AG10803 (cell line): ENCODE measurements at regions not wholly inside any gene's neighbourhood (a gene's known extent, or its start where the extent isn't known, plus 50 kb on each side); places are given as distances from the start of the nearest gene placed in this dataset.
"Not testable (repeated sequence)": the region's sequence is repeated elsewhere in the genome, so short reads cannot be mapped to it uniquely, and the experiment has no call there.

ENCODE experiments used
- DNase-seq: peaks from one replicate; pipeline ENCODE4 v3.0.0; 2010; ENCODE audit warnings: low read depth
- H3K4me3 ChIP-seq: 2 replicates; pipeline ENCODE4 v1.5.1; 2011; ENCODE audit warnings: mild to moderate bottlenecking, low read length, control low read depth
- CTCF ChIP-seq: conservative IDR thresholded peaks from 2 replicates; pipeline ENCODE4 v1.5.1; 2011; ENCODE audit warnings: mild to moderate bottlenecking, low read length, control low read depth, inconsistent platforms

GRCh38 chr6:112886415-112886814, 539.3 kb downstream of the RFPL4B start:
- TF ChIP-seq CTCF: no peak
- no peak overlapping the region for H3K4me3 ChIP-seq
- DNase-seq: no peak

GRCh38 chr6:112887424-112887823, 540.3 kb downstream of the RFPL4B start:
- not testable (repeated sequence) for DNase-seq, H3K4me3 ChIP-seq

GRCh38 chr6:112899541-112899940, 552.4 kb downstream of the RFPL4B start:
- no peak for DNase-seq
- TF ChIP-seq CTCF: no peak
- H3K4me3 ChIP-seq: no peak overlapping the region

- no peak for TF ChIP-seq CTCF
- no peak for DNase-seq
- H3K4me3 ChIP-seq: no peak overlapping the region
Observed at GRCh38 chr6:112903361-112903760, 556.2 kb downstream of the RFPL4B start.

GRCh38 chr6:112906726-112907125, 559.6 kb downstream of the RFPL4B start:
- no peak overlapping the region for H3K4me3 ChIP-seq
- TF ChIP-seq CTCF: no peak
- DNase-seq: peak; percentile 97

- no peak for TF ChIP-seq CTCF
- no peak overlapping the region for H3K4me3 ChIP-seq
- peak; percentile 81 for DNase-seq
Observed at GRCh38 chr6:112909781-112910180, 562.7 kb downstream of the RFPL4B start.

GRCh38 chr6:112910256-112910655, 563.1 kb downstream of the RFPL4B start:
- DNase-seq: peak; percentile 86
- no peak for TF ChIP-seq CTCF
- H3K4me3 ChIP-seq: no peak overlapping the region

DNA sequence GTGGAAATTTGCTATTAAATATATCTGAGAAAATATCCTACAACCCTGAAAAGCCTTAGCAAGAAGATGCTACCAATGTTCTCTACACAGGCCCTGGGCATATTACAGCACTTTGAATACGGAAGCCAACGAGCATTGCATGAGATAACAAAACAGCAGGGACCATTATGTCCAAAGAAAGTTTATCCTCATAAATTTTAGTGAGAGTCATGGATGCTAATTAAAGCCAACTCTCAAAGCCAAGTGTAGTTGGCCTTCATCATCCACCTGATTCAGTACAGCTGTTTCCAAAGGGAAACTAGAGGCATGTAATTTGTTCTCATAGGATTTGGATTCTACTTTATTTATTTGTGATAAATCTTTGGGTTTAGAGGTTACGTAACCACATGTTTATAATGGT, 564.8 kb downstream of the RFPL4B start:
- DNase-seq: peak; percentile 87
- H3K4me3 ChIP-seq: no peak overlapping the region
- TF ChIP-seq CTCF: no peak
